ENCODE measurements at regions not wholly inside any gene's neighbourhood (a gene's known extent, or its start where the extent isn't known, plus 50 kb on each side); places are given as distances from the start of the nearest gene placed in this dataset.

GRCh38 chr1:172979828-172980227, 70.9 kb downstream of the TNFSF18 start:
- TF ChIP-seq, protein P1, sequence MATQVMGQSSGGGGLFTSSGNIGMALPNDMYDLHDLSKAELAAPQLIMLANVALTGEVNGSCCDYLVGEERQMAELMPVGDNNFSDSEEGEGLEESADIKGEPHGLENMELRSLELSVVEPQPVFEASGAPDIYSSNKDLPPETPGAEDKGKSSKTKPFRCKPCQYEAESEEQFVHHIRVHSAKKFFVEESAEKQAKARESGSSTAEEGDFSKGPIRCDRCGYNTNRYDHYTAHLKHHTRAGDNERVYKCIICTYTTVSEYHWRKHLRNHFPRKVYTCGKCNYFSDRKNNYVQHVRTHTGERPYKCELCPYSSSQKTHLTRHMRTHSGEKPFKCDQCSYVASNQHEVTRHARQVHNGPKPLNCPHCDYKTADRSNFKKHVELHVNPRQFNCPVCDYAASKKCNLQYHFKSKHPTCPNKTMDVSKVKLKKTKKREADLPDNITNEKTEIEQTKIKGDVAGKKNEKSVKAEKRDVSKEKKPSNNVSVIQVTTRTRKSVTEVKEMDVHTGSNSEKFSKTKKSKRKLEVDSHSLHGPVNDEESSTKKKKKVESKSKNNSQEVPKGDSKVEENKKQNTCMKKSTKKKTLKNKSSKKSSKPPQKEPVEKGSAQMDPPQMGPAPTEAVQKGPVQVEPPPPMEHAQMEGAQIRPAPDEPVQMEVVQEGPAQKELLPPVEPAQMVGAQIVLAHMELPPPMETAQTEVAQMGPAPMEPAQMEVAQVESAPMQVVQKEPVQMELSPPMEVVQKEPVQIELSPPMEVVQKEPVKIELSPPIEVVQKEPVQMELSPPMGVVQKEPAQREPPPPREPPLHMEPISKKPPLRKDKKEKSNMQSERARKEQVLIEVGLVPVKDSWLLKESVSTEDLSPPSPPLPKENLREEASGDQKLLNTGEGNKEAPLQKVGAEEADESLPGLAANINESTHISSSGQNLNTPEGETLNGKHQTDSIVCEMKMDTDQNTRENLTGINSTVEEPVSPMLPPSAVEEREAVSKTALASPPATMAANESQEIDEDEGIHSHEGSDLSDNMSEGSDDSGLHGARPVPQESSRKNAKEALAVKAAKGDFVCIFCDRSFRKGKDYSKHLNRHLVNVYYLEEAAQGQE (IDR thresholded peaks at IDR 0.05; ENCODE audit: insufficient read depth in 1 of 2, low read depth in 2 of 2, low read length in 2 of 2), result no peak
- TF ChIP-seq TAF1 (IDR thresholded peaks at IDR 0.05; ENCODE audit: borderline replicate concordance, insufficient read depth, low read length), result no peak
- no peak for TF ChIP-seq POLR2AphosphoS5 (IDR thresholded peaks at IDR 0.05; ENCODE audit: low read depth, low read length)
